ELF-1 (cell line): ENCODE measurements at regions not wholly inside any gene's neighbourhood (a gene's known extent, or its start where the extent isn't known, plus 50 kb on each side); places are given as distances from the start of the nearest gene placed in this dataset.
"Not testable (repeated sequence)": the region's sequence is repeated elsewhere in the genome, so short reads cannot be mapped to it uniquely, and the experiment has no call there.

Experiments used
- DNase-seq: peaks from one replicate; pipeline ENCODE4 v3.0.0-alpha.2; 2016; ENCODE audit warnings: low read depth, low spot score

DNA sequence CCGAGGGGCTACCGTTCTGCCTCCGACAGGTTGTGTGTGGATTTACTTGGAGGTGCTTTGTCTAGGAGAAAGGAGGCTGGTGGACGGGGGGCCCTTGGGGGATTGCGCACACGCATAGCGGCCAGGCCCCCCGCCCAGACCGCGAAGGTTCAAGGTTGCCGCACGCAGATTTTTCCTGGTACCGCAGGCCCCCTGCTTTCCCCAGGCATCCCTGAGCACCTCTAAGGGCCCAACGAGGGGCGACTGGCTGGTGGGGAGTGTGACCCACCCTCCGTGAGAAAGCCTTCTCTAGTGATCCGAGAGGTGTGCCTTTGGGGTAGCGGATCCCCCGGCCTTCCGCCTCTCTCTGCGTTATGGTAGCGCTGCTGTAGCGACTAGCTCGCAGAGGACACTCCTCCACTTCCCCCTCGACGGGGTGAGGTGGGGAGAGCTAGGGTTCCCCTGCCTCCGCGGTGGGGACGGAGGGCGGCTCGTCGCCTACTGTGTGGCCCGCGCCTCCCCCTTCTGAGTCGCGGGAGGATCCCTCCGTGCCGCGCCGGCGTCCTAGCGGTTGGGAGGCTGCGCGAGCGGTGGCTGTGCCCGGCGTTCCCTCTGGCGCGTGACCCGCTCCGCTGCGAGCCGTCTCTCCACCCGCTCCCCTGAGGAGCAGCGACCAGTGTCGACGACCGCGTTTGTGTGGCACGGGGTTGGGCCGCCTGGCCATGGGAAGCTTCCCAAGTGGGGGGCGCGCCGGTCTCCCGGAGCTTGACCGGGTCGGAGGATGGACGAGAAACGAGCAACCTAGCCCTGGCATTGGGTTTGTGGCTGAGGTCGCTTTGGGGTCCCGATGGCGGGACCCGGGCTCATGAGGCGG lies 3900.0 kb upstream of the OR11H1 start:
- no peak for DNase-seq

DNA sequence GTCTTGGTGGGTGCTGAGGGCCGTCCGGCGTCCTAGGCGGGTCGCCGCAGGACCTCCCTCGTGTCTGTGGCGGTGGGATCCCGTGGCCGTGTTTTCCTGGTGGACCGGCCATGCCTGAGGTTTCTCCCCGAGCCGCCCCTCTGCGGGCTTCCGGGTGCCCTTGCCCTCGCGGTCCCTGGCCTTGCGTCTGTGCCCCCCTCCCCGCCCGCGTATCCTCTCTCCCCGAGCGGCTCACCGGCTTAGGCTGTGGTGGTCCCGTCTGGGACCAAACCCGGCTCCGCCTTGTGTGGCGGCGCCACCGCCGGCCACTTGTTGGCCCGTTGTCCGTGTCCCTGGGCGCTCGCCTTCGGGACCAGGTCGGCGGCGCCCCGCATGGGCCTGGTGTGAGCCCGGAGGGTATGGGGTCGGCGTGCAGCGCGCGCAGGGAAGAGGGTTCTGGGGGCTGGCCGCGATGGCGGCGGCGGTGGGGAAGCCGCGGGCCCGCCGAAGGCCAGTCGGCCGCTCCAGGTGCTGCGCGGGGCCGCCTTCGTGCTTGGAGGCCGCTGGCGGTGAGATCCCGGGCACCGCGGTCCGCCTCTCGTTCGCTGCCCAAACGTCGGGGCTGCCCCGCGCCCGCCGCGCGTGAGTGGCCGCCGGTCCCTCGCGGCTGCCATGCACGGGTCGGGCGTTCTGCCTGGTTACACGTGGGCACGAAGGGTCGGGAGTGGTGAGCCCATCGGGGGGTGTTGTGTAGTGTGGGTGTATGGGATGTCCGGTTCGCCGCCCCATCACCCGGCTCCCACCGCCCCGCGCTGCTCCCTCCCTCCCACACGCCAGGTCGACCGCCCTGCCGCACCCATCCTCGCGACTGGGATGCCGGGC lies 3899.1 kb upstream of the OR11H1 start:
- DNase-seq: no peak

DNA sequence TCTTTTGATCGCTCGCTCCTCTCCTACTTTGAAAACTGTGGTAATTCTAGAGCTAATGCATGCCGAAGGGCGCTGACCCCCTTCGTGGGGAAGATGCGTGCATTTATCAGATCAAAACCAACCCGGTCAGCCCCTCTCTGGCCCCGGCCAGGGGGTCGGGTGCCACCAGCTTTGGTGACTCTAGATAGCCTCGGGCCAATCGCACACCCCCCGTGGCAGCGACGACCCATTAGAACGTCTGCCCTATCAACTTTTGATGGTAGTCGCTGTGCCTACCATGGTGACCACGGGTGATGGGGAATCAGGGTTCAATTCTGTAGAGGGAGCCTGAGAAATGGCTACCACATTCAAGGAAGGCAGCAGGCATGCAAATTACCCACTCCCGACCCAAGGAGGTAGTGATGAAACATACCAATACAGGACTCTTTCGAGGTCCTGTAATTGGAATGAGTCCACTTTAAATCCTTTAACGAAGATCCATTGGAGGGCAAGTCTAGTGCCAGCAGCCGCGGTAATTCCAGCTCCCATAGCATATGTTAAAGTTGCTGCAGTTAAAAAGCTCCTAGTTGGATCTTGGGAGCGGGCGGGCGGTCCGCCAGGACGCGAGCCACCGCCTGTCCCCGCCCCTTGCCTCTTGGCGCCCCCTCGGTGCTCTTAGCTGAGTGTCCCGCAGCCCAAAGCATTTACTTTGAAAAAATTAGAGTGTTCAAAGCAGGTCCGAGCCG lies 3898.2 kb upstream of the OR11H1 start:
- DNase-seq: no peak

DNA sequence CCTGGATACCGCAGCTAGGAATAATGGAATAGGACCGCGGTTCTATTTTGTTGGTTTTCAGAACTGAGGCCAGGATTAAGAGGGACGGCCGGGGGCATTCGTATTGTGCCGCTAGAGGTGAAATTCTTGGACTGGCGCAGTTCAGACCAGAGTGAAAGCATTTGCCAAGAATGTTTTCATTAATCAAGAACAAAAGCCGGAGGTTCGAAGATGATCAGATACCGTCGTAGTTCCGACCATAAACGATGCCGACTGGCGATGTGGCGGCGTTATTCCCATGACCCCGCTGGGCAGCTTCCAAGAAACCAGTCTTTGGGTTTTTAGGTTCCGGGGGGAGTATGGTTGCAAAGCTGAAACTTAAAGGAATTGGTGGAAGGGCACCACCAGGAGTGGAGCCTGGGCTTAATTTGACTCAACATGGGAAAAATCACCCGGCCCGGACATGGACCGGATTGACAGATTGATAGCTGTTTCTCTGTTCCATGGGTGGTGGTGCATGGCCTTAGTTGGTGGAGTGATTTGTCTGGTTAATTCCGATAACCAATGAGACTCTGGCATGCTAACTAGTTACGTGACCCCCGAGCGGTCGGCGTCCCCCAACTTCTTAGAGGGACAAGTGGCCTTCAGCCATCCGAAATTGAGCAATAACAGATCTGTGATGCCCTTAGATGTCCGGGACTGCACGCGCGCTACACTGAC lies 3897.5 kb upstream of the OR11H1 start:
- DNase-seq: not testable (repeated sequence)
